ENCODE measurements at regions not wholly inside any gene's neighbourhood (a gene's known extent, or its start where the extent isn't known, plus 50 kb on each side); places are given as distances from the start of the nearest gene placed in this dataset.
"Not testable (repeated sequence)": the region's sequence is repeated elsewhere in the genome, so short reads cannot be mapped to it uniquely, and the experiment has no call there.

DNA sequence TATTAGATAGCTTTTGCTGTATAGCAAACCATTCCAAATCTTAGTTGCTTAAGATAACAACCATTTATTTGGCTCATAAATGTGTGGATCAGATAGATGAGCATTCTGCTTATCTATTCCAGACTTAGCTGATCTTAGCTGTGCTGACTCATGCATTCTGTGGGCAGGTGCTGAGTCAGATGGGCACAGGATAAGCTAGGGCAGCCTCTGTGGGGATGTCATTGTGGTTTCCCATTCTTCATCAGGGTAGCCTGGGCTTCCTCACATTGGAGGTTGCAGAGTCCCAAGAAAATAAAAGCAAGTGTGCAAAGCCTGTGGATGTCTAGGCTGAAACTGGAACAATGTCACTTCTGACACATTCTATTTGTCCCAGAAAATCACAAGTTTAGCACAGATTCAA, 917.0 kb downstream of the TYW1 start:
- DNase-seq (ENCODE audit: low read depth), result no peak
- TF ChIP-seq, protein P1, sequence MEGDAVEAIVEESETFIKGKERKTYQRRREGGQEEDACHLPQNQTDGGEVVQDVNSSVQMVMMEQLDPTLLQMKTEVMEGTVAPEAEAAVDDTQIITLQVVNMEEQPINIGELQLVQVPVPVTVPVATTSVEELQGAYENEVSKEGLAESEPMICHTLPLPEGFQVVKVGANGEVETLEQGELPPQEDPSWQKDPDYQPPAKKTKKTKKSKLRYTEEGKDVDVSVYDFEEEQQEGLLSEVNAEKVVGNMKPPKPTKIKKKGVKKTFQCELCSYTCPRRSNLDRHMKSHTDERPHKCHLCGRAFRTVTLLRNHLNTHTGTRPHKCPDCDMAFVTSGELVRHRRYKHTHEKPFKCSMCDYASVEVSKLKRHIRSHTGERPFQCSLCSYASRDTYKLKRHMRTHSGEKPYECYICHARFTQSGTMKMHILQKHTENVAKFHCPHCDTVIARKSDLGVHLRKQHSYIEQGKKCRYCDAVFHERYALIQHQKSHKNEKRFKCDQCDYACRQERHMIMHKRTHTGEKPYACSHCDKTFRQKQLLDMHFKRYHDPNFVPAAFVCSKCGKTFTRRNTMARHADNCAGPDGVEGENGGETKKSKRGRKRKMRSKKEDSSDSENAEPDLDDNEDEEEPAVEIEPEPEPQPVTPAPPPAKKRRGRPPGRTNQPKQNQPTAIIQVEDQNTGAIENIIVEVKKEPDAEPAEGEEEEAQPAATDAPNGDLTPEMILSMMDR (IDR thresholded peaks at IDR 0.05; ENCODE audit: insufficient read depth, low read depth, low read length, missing control alignments), result no peak

DNA sequence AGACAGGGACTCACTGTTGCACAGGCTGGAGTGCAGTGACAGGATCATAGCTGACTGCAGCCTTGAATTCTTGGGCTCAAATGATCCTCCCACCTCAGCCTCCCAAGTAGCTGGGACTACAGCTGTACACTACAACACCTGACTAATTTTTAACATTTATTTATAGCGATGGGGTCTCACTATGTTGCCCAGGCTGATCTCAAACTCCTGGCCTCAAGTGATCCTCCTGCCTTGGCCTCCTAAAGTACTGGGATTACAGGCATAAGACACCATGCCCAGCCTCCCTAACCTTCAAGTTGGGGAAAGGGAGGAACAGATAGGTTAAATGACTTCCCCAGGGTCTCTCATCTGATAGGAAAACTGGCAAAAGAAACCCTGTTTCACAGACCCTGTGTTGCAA, 919.5 kb downstream of the TYW1 start:
- H3K4me3 ChIP-seq (ENCODE audit: low read depth, low read length); DNase-seq (ENCODE audit: low read depth): not testable (repeated sequence)

More for the DNA sequence above, 917.0 kb downstream of the TYW1 start:
- no peak overlapping the region for H3K4me3 ChIP-seq (ENCODE audit: low read depth, low read length)

DNA sequence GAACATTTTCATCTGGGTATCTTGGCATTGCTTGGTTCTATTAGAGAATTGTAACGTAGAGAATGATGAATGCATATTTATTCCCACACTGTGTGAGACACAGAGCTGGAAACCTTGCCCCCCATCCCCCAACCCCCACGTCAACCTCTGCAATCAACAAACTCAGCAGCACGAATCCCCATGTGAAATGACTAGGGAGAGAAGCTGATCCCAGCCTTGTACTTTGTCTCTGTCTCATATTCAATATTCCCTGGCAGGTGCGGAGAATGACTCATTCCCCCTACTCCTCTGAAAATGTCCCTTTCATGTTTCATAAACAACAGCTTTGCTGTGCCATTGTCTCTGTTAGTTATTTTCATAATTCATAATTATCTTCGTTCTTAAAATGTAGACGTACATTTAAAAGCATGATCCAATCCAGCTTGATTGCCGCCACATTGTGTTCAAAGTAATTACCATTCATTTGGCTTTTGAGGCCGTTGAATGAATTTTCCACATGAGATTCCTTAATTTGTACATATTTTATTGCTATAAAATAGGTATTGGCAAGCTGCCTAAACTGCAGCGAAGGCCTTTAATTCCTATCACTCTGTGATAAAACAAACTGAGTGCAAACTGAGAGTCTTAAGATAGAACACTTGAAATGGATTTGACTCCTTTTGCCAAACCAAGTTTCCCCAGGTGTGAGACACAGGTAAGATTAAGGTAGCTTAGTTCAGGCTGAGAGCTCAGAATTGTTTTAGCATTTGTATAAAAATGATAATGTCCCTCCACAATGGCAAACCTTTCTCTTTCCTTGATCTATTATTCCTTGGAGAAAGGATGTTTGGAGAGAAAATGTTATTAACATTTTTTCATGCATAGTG, 920.2 kb downstream of the TYW1 start:
- DNase-seq (ENCODE audit: low read depth), result no peak
- no peak overlapping the region for H3K4me3 ChIP-seq (ENCODE audit: low read depth, low read length)
- TF ChIP-seq, protein P1 (IDR thresholded peaks at IDR 0.05; ENCODE audit: insufficient read depth, low read depth, low read length, missing control alignments), result no peak

DNA sequence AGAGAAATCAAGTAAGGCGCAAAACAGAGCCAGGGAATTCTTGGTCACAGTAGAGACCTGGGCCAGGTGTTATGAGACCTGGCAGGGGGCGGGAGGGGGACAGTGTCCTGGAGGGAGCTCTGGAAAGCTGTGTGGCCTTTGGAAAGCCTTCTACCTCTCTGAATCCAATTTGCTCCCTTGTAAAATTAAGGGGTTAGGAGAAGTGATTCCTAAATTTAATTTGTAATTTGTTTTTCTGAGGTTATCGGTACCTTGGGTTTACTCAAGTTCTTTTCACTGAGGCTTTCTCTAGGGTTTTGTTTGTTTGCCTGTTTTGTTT, 920.8 kb downstream of the TYW1 start:
- H3K4me3 ChIP-seq (ENCODE audit: low read depth, low read length), result no peak overlapping the region
- DNase-seq (ENCODE audit: low read depth), result no peak
- TF ChIP-seq, protein P1 (IDR thresholded peaks at IDR 0.05; ENCODE audit: insufficient read depth, low read depth, low read length, missing control alignments), result no peak

DNA sequence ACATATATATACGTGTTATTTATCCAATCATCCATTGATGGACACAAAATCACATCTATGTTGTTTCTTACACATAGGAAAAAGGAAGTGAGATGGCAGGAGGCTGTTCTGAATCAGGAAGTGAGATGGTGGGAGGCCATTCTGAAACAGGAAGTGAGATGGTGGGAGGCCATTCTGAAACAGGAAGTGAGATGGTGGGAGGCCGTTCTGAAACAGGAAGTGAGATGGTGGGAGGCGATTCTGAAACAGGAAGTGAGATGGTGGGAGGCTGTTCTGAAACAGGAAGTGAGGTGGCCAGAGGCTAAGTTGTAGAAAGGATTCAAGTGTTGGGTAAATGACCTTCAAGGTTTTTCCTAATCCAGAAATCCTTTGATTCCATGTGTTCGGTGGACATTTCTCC, 921.5 kb downstream of the TYW1 start:
- DNase-seq (ENCODE audit: low read depth), result peak; percentile 17
- TF ChIP-seq, protein P1 (IDR thresholded peaks at IDR 0.05; ENCODE audit: insufficient read depth, low read depth, low read length, missing control alignments), result no peak
- H3K4me3 ChIP-seq (ENCODE audit: low read depth, low read length), result no peak overlapping the region

DNA sequence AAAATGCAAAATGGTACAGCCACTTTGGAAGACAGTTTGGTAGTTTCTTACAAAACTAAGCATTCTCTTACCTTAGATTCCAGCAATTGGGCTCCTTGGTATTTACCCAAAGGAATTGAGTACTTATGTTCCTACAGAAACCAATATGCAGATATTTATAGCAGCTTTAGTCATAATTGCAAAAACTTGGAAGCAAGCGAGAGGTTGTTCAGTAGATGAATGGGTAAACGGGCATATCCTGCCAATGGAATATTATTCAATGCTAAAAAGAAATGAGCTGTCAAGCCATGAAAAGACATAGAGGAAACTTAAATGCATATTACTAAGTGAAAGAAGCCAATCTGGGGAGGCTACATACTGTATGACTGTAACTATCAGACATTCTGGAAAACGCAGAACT, 926.7 kb downstream of the TYW1 start:
- TF ChIP-seq, protein P1 (IDR thresholded peaks at IDR 0.05; ENCODE audit: insufficient read depth, low read depth, low read length, missing control alignments), result no peak
- H3K4me3 ChIP-seq (ENCODE audit: low read depth, low read length), result no peak overlapping the region

DNA sequence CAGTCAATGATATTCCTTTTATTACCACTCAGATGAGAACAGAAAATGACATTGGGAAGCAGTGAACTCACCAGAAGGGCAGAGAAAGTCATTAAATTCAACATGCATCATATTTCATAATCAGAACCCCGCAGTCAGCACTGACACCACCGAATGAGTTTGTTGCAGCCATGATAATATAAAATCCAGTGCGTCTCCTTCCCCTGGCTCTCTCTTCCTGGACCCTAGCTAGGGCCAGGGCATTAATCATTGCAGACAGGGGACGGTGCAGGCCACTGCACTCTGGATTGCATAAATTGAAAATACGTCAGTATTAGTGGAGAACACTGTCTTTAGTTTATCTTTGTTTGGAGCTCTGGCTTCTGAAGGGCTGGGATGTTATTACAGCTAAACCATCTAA, 931.5 kb downstream of the TYW1 start:
- TF ChIP-seq, protein P1 (IDR thresholded peaks at IDR 0.05; ENCODE audit: insufficient read depth, low read depth, low read length, missing control alignments), result no peak
- H3K4me3 ChIP-seq (ENCODE audit: low read depth, low read length), result no peak overlapping the region

More for the DNA sequence above, 926.7 kb downstream of the TYW1 start:
- no peak for DNase-seq (ENCODE audit: low read depth)

DNA sequence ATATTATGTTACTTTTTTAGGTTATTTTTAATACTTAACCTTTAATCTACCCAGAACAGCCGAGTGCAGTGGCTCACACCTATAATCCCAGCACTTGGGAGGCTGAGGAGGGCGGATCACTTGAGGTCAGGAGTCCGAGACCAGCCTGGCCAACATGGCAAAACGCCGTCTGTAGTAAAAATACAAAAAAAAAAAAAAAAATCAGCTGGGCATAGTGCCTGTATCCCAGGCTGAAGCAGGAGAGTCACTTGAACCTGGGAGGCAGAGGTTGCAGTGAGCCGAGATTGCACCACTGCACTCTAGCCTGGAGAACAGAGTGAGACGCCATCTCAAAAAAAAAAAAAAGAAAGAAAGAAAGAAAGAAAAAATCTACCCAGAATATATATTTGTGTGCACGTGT, 939.8 kb downstream of the TYW1 start:
- not testable (repeated sequence) for H3K4me3 ChIP-seq (ENCODE audit: low read depth, low read length); DNase-seq (ENCODE audit: low read depth)

More for the DNA sequence above, 931.5 kb downstream of the TYW1 start:
- DNase-seq (ENCODE audit: low read depth), result no peak

Measured in GM12865 (cell line).